ENCODE measurements at regions not wholly inside any gene's neighbourhood (a gene's known extent, or its start where the extent isn't known, plus 50 kb on each side); places are given as distances from the start of the nearest gene placed in this dataset.

DNA sequence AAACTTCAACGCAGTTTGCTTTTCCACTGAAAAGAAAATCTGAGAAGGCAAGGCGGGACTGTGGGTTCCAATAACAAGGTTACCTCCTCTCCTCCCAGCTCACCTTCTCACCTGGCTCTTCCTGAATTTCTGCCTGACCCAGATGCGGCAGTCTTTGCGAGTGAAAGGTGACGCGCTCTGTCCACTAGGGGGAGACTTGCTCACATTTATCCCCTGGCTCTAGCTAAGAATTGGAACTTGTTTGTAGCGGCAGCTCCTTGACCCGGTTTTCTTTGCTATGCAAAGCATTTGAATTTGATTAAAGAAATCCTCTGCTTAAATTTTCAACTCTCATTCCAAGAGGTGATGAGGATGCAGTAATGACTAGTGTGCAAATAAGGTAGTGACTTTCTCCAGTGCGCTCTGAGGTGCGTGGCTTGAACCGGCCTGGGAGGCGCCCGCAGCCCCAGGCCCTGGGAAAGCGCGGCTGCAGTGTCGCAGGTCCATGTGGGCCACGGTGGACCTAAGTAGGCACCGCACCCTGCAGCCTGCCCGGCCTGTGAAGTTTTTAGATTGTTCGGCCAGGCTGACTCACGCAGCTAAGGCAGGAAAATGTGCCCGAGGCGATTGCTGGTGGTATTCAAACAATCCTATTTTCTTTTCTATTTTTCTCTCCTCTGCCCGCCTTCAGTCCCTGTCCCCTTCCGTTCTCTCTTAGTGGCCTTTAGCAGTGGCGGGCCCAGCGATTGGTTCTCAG is 336.9 kb upstream of the NPSR1 start:
- no peak for TF ChIP-seq EZH2phosphoT487 (IDR thresholded peaks at IDR 0.05; ENCODE audit: borderline replicate concordance)
- TF ChIP-seq, protein P1, sequence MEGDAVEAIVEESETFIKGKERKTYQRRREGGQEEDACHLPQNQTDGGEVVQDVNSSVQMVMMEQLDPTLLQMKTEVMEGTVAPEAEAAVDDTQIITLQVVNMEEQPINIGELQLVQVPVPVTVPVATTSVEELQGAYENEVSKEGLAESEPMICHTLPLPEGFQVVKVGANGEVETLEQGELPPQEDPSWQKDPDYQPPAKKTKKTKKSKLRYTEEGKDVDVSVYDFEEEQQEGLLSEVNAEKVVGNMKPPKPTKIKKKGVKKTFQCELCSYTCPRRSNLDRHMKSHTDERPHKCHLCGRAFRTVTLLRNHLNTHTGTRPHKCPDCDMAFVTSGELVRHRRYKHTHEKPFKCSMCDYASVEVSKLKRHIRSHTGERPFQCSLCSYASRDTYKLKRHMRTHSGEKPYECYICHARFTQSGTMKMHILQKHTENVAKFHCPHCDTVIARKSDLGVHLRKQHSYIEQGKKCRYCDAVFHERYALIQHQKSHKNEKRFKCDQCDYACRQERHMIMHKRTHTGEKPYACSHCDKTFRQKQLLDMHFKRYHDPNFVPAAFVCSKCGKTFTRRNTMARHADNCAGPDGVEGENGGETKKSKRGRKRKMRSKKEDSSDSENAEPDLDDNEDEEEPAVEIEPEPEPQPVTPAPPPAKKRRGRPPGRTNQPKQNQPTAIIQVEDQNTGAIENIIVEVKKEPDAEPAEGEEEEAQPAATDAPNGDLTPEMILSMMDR (conservative IDR thresholded peaks at IDR 0.05; ENCODE audit: low read length): peak; percentile 92
- Histone ChIP-seq H3F3A (ENCODE audit: low read depth) (no peaks in the 10 kb centered on the region), H3K9me3 (ENCODE audit: insufficient read depth, low read depth, low read length) (no peaks in the 10 kb centered on the region), H3K27me3 (ENCODE audit: insufficient read depth, low read length, poor library complexity, severe bottlenecking) (no peaks in the 10 kb centered on the region), H3K4me2 (ENCODE audit: low read depth, low read length, poor library complexity, severe bottlenecking) (no peak overlapping the region), H3K9ac (ENCODE audit: low read depth, low read length, poor library complexity, severe bottlenecking) (no peak overlapping the region), H2AFZ (ENCODE audit: low read length) (no peak overlapping the region), H3K4me3 (ENCODE audit: low read length, poor library complexity, severe bottlenecking) (no peak overlapping the region), H3K9me2 (replicated peaks; ENCODE audit: low read depth, low read length) (no peaks in the 10 kb centered on the region), H4K20me1 (ENCODE audit: insufficient read depth, low read length, poor library complexity, severe bottlenecking) (no peaks in the 10 kb centered on the region), H3K79me2 (ENCODE audit: insufficient read depth, low read length) (no peaks in the 10 kb centered on the region), H3K36me3 (ENCODE audit: insufficient read depth, low read length) (no peaks in the 10 kb centered on the region), H3K4me1 (ENCODE audit: insufficient read depth, low read length, poor library complexity, severe bottlenecking) (no peaks in the 10 kb centered on the region)

DNA sequence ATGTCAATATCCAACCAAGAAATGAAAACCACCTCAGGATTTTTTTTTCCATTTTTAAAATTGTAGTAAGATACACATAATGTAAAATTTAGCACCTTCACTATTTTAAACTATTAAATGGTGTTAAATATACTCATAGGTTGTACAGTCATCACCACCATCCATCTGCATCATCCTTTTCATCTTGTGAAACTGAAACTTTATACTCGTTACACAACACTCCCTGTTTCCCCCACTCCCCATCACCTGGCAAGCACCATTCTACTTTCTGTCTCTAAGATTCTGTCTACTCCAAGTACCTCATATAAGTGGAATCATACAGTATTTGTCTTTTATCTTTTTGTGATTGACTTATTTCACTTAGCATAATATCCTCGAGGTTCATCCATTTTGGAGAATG is 335.2 kb upstream of the NPSR1 start:
- no peaks in the 10 kb centered on the region for H4K20me1 ChIP-seq (ENCODE audit: insufficient read depth, low read length, poor library complexity, severe bottlenecking)
- H3K27me3 ChIP-seq (ENCODE audit: insufficient read depth, low read length, poor library complexity, severe bottlenecking): no peaks in the 10 kb centered on the region
- H3F3A ChIP-seq (ENCODE audit: low read depth): no peaks in the 10 kb centered on the region
- H3K9me2 ChIP-seq (replicated peaks; ENCODE audit: low read depth, low read length): no peaks in the 10 kb centered on the region
- no peaks in the 10 kb centered on the region for H3K79me2 ChIP-seq (ENCODE audit: insufficient read depth, low read length)
- H3K4me2 ChIP-seq (ENCODE audit: low read depth, low read length, poor library complexity, severe bottlenecking): no peak overlapping the region
- no peak overlapping the region for H2AFZ ChIP-seq (ENCODE audit: low read length)
- no peaks in the 10 kb centered on the region for H3K9me3 ChIP-seq (ENCODE audit: insufficient read depth, low read depth, low read length)
- TF ChIP-seq, protein P1 (conservative IDR thresholded peaks at IDR 0.05; ENCODE audit: low read length): no peak
- TF ChIP-seq EZH2phosphoT487 (IDR thresholded peaks at IDR 0.05; ENCODE audit: borderline replicate concordance): no peak
- H3K36me3 ChIP-seq (ENCODE audit: insufficient read depth, low read length): no peaks in the 10 kb centered on the region
- no peak overlapping the region for H3K9ac ChIP-seq (ENCODE audit: low read depth, low read length, poor library complexity, severe bottlenecking)
- H3K4me1 ChIP-seq (ENCODE audit: insufficient read depth, low read length, poor library complexity, severe bottlenecking): no peaks in the 10 kb centered on the region
- no peak overlapping the region for H3K4me3 ChIP-seq (ENCODE audit: low read length, poor library complexity, severe bottlenecking)

DNA sequence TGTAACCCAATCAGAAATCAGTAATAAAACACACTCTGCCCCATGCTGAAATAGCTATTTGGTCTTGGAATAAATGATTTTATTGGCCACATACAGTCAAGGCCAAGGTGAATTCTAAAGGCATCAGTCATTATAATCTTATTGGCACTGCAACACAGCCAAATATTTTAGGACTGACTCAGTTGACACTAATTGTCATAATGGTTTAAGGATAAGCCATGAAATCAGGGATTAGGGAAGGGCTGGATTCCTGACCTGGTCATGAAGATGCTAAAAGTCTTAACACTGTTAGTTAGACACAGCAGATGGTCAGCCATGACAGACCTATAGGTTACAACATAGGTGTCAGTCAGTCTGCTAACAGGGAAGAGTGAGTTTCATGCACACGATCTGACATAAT is 330.3 kb upstream of the NPSR1 start:
- no peak overlapping the region for H3K9ac ChIP-seq (ENCODE audit: low read depth, low read length, poor library complexity, severe bottlenecking)
- H3K9me2 ChIP-seq (replicated peaks; ENCODE audit: low read depth, low read length): no peaks in the 10 kb centered on the region
- H3K27me3 ChIP-seq (ENCODE audit: insufficient read depth, low read length, poor library complexity, severe bottlenecking): no peaks in the 10 kb centered on the region
- no peaks in the 10 kb centered on the region for H4K20me1 ChIP-seq (ENCODE audit: insufficient read depth, low read length, poor library complexity, severe bottlenecking)
- TF ChIP-seq, protein P1 (conservative IDR thresholded peaks at IDR 0.05; ENCODE audit: low read length): no peak
- TF ChIP-seq EZH2phosphoT487 (IDR thresholded peaks at IDR 0.05; ENCODE audit: borderline replicate concordance): no peak
- H3K4me2 ChIP-seq (ENCODE audit: low read depth, low read length, poor library complexity, severe bottlenecking): no peak overlapping the region
- H3K9me3 ChIP-seq (ENCODE audit: insufficient read depth, low read depth, low read length): no peaks in the 10 kb centered on the region
- no peaks in the 10 kb centered on the region for H3K79me2 ChIP-seq (ENCODE audit: insufficient read depth, low read length)
- no peaks in the 10 kb centered on the region for H3K4me1 ChIP-seq (ENCODE audit: insufficient read depth, low read length, poor library complexity, severe bottlenecking)
- no peak overlapping the region for H2AFZ ChIP-seq (ENCODE audit: low read length)
- no peaks in the 10 kb centered on the region for H3K36me3 ChIP-seq (ENCODE audit: insufficient read depth, low read length)
- H3F3A ChIP-seq (ENCODE audit: low read depth): no peaks in the 10 kb centered on the region
- no peak overlapping the region for H3K4me3 ChIP-seq (ENCODE audit: low read length, poor library complexity, severe bottlenecking)

Measured in Loucy (cell line).